ENCODE measurements at regions not wholly inside any gene's neighbourhood (a gene's known extent, or its start where the extent isn't known, plus 50 kb on each side); places are given as distances from the start of the nearest gene placed in this dataset.

- WGBS (ENCODE audit: extremely low coverage, insufficient coverage, insufficient read length) = no CpG with 5 or more reads among the region's 2 CpGs
- Histone ChIP-seq H3K27ac (ENCODE audit: low read depth, low read length) (no peak overlapping the region), H3K27me3 (ENCODE audit: insufficient read depth, low read length) (no peaks in the 10 kb centered on the region), H3K9me3 (ENCODE audit: insufficient read depth, low read depth, low read length) (no peaks in the 10 kb centered on the region), H3K36me3 (ENCODE audit: control insufficient read depth in 1 of 2, insufficient read depth in 2 of 2, low read length in 2 of 2) (no peaks in the 10 kb centered on the region), H3K79me2 (ENCODE audit: control insufficient read depth, insufficient read depth, low read length, poor library complexity) (no peaks in the 10 kb centered on the region), H2BK5ac (ENCODE audit: low read depth, low read length, poor library complexity) (no peak overlapping the region), H2AK5ac (ENCODE audit: low read length) (no peak overlapping the region), H4K91ac (ENCODE audit: low read depth, low read length) (no peak overlapping the region), H3K14ac (ENCODE audit: low read length) (no peak overlapping the region), H3K4me2 (ENCODE audit: low read length) (no peak overlapping the region), H4K12ac (ENCODE audit: low read depth, low read length) (no peak overlapping the region), H3K4me1 (ENCODE audit: control insufficient read depth in 1 of 2, insufficient read depth in 2 of 2, low read length in 2 of 2) (no peaks in the 10 kb centered on the region), H3K23ac (ENCODE audit: low read length) (no peak overlapping the region), H2AFZ (ENCODE audit: insufficient read depth, low read length, poor library complexity) (no peak overlapping the region), H2BK12ac (ENCODE audit: low read length) (no peak overlapping the region), H4K8ac (ENCODE audit: low read depth, low read length) (no peak overlapping the region), H3K4me3 (ENCODE audit: low read depth, low read length) (no peak overlapping the region), H3K18ac (ENCODE audit: low read length) (no peak overlapping the region), H3K4ac (ENCODE audit: low read depth, low read length) (no peak overlapping the region), H2BK120ac (ENCODE audit: insufficient read depth, low read length, poor library complexity) (no peak overlapping the region), H3K9ac (ENCODE audit: low read length) (no peak overlapping the region), H3K79me1 (ENCODE audit: low read length) (no peaks in the 10 kb centered on the region)
- DNase-seq = no peak
Observed at GRCh38 chr13:89726690-89727435, 1620.6 kb upstream of the MIR17HG start.

- no peak overlapping the region for H3K14ac ChIP-seq (ENCODE audit: low read length)
- H3K79me1 ChIP-seq (ENCODE audit: low read length) = no peaks in the 10 kb centered on the region
- WGBS (ENCODE audit: extremely low coverage, insufficient coverage, insufficient read length) = no CpG with 5 or more reads among the region's 5 CpGs
Observed at GRCh38 chr13:89733829-89734228, 1613.7 kb upstream of the MIR17HG start.

GRCh38 chr13:89737051-89737450 lies 1610.4 kb upstream of the MIR17HG start:
- no peak overlapping the region for H2BK12ac ChIP-seq (ENCODE audit: low read length)
- no peak overlapping the region for H3K9ac ChIP-seq (ENCODE audit: low read length)
- no peak overlapping the region for H3K14ac ChIP-seq (ENCODE audit: low read length)
- H2AK5ac ChIP-seq (ENCODE audit: low read length) = no peak overlapping the region
- no peak overlapping the region for H2BK120ac ChIP-seq (ENCODE audit: insufficient read depth, low read length, poor library complexity)
- no peak overlapping the region for H4K8ac ChIP-seq (ENCODE audit: low read depth, low read length)
- no CpG with 5 or more reads among the region's 2 CpGs for WGBS (ENCODE audit: extremely low coverage, insufficient coverage, insufficient read length)
- no peaks in the 10 kb centered on the region for H3K79me2 ChIP-seq (ENCODE audit: control insufficient read depth, insufficient read depth, low read length, poor library complexity)
- no peaks in the 10 kb centered on the region for H3K4me1 ChIP-seq (ENCODE audit: control insufficient read depth in 1 of 2, insufficient read depth in 2 of 2, low read length in 2 of 2)
- no peak for DNase-seq
- no peak overlapping the region for H3K4me3 ChIP-seq (ENCODE audit: low read depth, low read length)
- no peaks in the 10 kb centered on the region for H3K27me3 ChIP-seq (ENCODE audit: insufficient read depth, low read length)
- H2BK5ac ChIP-seq (ENCODE audit: low read depth, low read length, poor library complexity) = no peak overlapping the region
- no peak overlapping the region for H3K4me2 ChIP-seq (ENCODE audit: low read length)
- no peak overlapping the region for H3K4ac ChIP-seq (ENCODE audit: low read depth, low read length)
- H4K12ac ChIP-seq (ENCODE audit: low read depth, low read length) = no peak overlapping the region
- H3K79me1 ChIP-seq (ENCODE audit: low read length) = no peaks in the 10 kb centered on the region
- no peak overlapping the region for H3K18ac ChIP-seq (ENCODE audit: low read length)
- H3K9me3 ChIP-seq (ENCODE audit: insufficient read depth, low read depth, low read length) = no peaks in the 10 kb centered on the region
- H2AFZ ChIP-seq (ENCODE audit: insufficient read depth, low read length, poor library complexity) = no peak overlapping the region
- H3K27ac ChIP-seq (ENCODE audit: low read depth, low read length) = no peak overlapping the region
- H3K36me3 ChIP-seq (ENCODE audit: control insufficient read depth in 1 of 2, insufficient read depth in 2 of 2, low read length in 2 of 2) = no peaks in the 10 kb centered on the region
- H4K91ac ChIP-seq (ENCODE audit: low read depth, low read length) = no peak overlapping the region
- H3K23ac ChIP-seq (ENCODE audit: low read length) = no peak overlapping the region

More at GRCh38 chr13:89733829-89734228, 1613.7 kb upstream of the MIR17HG start:
- Histone ChIP-seq H3K9me3 (ENCODE audit: insufficient read depth, low read depth, low read length) (no peaks in the 10 kb centered on the region), H2BK120ac (ENCODE audit: insufficient read depth, low read length, poor library complexity) (no peak overlapping the region), H3K23ac (ENCODE audit: low read length) (no peak overlapping the region), H3K4me2 (ENCODE audit: low read length) (no peak overlapping the region), H2BK12ac (ENCODE audit: low read length) (no peak overlapping the region), H4K12ac (ENCODE audit: low read depth, low read length) (no peak overlapping the region), H3K27ac (ENCODE audit: low read depth, low read length) (no peak overlapping the region), H3K4me1 (ENCODE audit: control insufficient read depth in 1 of 2, insufficient read depth in 2 of 2, low read length in 2 of 2) (no peaks in the 10 kb centered on the region), H3K4me3 (ENCODE audit: low read depth, low read length) (no peak overlapping the region), H3K27me3 (ENCODE audit: insufficient read depth, low read length) (no peaks in the 10 kb centered on the region), H3K36me3 (ENCODE audit: control insufficient read depth in 1 of 2, insufficient read depth in 2 of 2, low read length in 2 of 2) (no peaks in the 10 kb centered on the region), H2AK5ac (ENCODE audit: low read length) (no peak overlapping the region), H4K8ac (ENCODE audit: low read depth, low read length) (no peak overlapping the region), H4K91ac (ENCODE audit: low read depth, low read length) (no peak overlapping the region), H2AFZ (ENCODE audit: insufficient read depth, low read length, poor library complexity) (no peak overlapping the region), H2BK5ac (ENCODE audit: low read depth, low read length, poor library complexity) (no peak overlapping the region), H3K18ac (ENCODE audit: low read length) (no peak overlapping the region), H3K9ac (ENCODE audit: low read length) (no peak overlapping the region), H3K79me2 (ENCODE audit: control insufficient read depth, insufficient read depth, low read length, poor library complexity) (no peaks in the 10 kb centered on the region), H3K4ac (ENCODE audit: low read depth, low read length) (no peak overlapping the region)
- no peak for DNase-seq

- Histone ChIP-seq H4K12ac (ENCODE audit: low read depth, low read length) (no peak overlapping the region), H3K4me3 (ENCODE audit: low read depth, low read length) (no peak overlapping the region), H4K8ac (ENCODE audit: low read depth, low read length) (no peak overlapping the region), H3K27me3 (ENCODE audit: insufficient read depth, low read length) (no peaks in the 10 kb centered on the region), H2BK5ac (ENCODE audit: low read depth, low read length, poor library complexity) (no peak overlapping the region), H3K36me3 (ENCODE audit: control insufficient read depth in 1 of 2, insufficient read depth in 2 of 2, low read length in 2 of 2) (no peaks in the 10 kb centered on the region), H3K79me2 (ENCODE audit: control insufficient read depth, insufficient read depth, low read length, poor library complexity) (no peaks in the 10 kb centered on the region), H3K27ac (ENCODE audit: low read depth, low read length) (no peak overlapping the region), H3K18ac (ENCODE audit: low read length) (no peak overlapping the region), H4K91ac (ENCODE audit: low read depth, low read length) (no peak overlapping the region), H3K4ac (ENCODE audit: low read depth, low read length) (no peak overlapping the region), H3K79me1 (ENCODE audit: low read length) (no peaks in the 10 kb centered on the region), H2AFZ (ENCODE audit: insufficient read depth, low read length, poor library complexity) (no peak overlapping the region), H2AK5ac (ENCODE audit: low read length) (no peak overlapping the region), H2BK120ac (ENCODE audit: insufficient read depth, low read length, poor library complexity) (no peak overlapping the region), H2BK12ac (ENCODE audit: low read length) (no peak overlapping the region), H3K4me2 (ENCODE audit: low read length) (no peak overlapping the region), H3K9ac (ENCODE audit: low read length) (no peak overlapping the region), H3K4me1 (ENCODE audit: control insufficient read depth in 1 of 2, insufficient read depth in 2 of 2, low read length in 2 of 2) (no peaks in the 10 kb centered on the region), H3K23ac (ENCODE audit: low read length) (no peak overlapping the region), H3K9me3 (ENCODE audit: insufficient read depth, low read depth, low read length) (no peaks in the 10 kb centered on the region), H3K14ac (ENCODE audit: low read length) (no peak overlapping the region)
- DNase-seq = no peak
- whole genome bisulfite sequencing (ENCODE audit: extremely low coverage, insufficient coverage, insufficient read length) = no CpG with 5 or more reads among the region's 3 CpGs
Observed at GRCh38 chr13:89738072-89738471, 1609.4 kb upstream of the MIR17HG start.

Measured in trophoblast cell (in vitro differentiated cells and primary cell).